NCI-H1436 (cell line): ENCODE measurements at regions not wholly inside any gene's neighbourhood (a gene's known extent, or its start where the extent isn't known, plus 50 kb on each side); places are given as distances from the start of the nearest gene placed in this dataset.

Experiments
- DNase-seq: peaks from one replicate; lab custom pipeline; 2025; lab: John Stamatoyannopoulos, UW

DNA sequence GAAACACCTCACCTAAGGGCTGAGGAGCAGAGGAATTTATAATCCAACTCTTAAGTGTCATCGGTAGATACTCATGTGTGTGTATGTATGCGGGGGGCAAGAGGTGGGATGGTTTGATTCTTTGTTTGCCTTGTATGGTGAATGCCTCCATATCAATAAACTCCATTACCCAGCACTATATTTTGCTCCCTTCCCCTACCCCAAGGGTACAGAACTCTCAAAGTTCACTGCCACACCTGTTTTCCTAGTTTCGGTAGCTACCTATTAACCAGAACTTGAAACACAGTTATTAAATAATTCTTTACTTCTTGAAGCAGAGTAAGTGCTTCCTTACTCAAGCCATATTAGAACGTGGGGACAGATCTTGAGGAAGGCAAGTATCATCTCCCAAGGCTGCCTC is 400.8 kb upstream of the SUCLG2 start:
- no peak for DNase-seq

DNA sequence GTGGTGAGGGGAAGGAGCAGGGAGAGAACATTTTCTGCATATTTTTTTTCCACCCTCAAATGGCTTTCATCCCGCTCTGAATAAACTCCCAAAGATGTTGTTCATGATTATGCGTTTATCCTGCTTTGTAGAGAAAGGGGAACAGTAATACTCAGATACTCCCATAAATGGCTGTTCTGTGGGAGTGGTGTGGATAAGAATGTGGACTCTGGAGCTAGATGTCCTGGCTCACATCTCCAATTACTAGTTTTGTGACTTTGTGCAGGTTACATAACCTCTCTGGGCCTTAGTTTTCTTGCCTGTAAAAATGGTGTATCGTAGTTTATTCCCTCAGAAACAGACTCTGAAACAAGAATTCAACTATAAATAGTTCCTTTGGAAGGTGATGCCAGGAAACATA is 395.4 kb upstream of the SUCLG2 start:
- DNase-seq, result no peak

DNA sequence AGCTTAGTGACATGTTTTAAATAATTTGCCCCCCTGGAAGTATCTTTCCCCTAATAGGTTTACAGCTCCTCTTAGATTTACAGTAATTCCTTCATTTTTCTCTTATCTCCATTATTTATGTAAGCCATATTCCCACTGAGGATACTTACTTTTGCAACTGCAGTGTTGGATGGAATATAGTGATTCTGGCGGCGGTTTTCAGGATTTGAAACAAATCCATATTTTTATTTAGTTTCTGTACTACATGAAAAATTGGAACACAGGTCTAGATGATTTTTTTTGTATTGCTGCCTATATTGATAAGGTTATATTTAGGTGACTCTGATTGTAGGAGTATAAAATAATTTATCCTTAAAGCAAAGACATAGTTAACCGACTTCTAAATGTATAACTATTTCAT is 391.6 kb upstream of the SUCLG2 start:
- DNase-seq, result no peak

DNA sequence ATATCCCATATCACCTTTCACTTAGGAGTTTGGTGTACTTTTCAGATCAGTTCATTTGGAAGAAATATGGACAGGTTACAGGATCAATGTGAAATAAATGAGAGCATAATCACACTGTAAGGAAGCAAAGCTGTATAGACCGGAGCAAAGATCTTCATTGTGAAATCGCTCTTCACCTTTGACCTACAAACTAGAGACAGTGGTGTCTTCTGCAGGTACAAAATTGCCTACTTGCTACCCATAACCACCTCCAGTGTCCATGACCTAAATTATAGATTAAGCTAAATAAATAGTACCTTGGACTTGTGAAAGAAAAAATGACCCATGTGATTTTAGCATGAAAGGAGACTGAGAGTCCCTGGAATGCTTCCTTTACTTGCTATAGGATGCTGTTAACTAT is 379.5 kb upstream of the SUCLG2 start:
- no peak for DNase-seq

DNA sequence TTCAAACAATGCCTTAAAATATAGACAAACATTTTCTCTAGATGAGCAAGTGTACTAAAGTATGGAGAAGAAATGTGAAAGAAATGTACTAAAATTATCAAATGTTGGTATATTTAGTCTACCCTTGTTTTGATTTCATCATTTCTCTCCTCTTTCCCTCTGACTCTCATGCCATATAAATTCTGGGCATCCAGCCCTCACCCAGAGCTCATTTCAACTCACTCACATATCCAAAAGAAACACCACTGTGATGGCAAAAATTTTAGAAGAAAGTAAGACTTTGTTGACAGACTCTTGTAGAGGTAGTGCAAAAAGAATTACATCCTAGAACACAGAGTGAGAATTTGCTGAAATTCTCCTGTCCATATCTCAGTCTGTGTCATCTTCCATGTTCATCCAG is 377.8 kb upstream of the SUCLG2 start:
- no peak for DNase-seq

DNA sequence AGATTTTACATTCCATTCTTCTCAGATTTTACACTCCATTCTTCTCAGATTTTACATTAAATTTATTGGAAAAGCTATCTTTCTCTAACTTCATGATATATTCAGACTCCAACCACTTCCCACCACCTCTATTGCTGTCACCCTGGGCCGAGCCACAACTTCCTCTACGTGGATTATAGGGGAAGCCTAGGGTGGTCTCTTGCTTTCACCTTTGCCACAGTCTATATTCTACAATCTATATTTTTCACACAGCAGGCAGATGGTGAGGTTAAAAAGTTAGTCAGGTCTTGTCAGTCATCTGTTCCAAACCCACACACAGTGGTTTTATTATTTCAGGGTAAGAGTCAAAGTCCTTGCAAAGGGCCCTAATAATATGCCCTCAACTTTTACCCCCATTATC is 370.8 kb upstream of the SUCLG2 start:
- DNase-seq, result no peak

DNA sequence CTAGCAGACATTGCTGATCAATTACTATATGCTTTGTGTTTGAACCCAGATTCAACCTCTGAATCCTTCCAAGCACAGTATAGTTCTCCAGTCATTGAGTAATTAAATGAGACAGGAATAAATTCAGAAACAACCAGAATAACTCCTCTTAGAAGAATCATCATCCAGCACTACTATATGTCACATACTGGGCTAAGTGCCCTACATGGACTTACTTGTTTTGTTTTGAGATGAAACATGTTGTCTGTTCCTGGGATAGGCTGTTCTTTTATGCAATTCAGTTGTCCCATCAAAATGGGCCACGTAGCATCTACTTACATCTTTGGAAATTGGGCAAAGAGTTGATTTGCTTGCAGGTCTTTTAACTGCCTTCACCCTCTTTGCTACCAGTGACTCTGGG is 365.5 kb upstream of the SUCLG2 start:
- no peak for DNase-seq

DNA sequence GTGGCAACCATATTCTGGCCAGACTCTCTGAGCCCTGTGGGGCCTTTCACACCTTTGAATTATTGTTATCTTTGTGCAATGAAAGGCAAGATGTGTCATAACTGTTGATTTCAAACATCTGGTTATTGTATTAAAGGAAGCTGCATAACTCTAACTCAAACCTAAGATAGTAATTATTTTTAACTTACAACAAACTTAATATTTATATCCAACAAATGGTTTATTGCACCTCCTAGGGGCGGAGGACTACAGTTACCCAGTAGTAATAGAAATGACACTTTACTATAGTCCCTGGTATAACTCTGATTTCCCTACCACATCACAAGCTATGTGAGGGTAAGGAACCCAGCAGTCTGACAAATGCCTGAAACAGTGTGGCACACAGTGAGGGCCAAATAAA is 363.9 kb upstream of the SUCLG2 start:
- DNase-seq, result no peak

DNA sequence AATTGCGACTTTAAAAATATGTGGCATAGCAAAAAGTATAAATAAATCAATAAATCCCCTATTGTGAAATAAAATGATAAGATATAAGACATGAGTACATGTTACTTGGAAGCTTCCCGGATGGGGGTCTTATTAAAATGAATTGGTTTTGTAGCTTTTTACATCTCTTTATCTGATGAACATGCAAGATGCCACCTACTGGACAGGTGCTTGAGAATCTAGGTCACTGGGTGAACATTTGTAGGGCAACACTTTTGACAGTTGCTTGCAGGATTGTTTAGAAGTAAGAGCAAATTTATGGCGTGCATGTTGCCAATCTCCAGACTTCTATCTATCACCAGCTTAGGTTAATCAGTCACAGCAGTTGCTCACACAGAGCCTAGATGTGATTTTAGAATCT is 362.7 kb upstream of the SUCLG2 start:
- no peak for DNase-seq

DNA sequence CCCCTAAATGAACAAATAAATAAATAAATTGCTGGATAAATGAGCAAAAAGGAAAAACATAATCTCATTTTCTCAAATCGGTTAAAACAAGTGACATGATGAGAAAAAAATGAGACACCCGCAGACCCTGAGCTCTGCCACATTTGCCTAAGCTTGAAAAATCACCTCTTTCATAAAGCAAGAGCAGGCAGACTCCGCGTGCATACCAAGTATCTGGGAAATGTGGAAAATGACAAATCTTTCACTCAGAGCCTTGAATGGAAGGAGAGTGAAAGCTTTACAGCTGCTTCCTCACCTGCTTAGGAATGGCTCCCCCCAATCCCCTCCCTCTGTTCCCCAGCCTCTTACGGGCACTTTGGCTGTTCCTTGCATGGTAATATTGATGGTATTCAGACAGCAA is 355.5 kb upstream of the SUCLG2 start:
- DNase-seq, result no peak

DNA sequence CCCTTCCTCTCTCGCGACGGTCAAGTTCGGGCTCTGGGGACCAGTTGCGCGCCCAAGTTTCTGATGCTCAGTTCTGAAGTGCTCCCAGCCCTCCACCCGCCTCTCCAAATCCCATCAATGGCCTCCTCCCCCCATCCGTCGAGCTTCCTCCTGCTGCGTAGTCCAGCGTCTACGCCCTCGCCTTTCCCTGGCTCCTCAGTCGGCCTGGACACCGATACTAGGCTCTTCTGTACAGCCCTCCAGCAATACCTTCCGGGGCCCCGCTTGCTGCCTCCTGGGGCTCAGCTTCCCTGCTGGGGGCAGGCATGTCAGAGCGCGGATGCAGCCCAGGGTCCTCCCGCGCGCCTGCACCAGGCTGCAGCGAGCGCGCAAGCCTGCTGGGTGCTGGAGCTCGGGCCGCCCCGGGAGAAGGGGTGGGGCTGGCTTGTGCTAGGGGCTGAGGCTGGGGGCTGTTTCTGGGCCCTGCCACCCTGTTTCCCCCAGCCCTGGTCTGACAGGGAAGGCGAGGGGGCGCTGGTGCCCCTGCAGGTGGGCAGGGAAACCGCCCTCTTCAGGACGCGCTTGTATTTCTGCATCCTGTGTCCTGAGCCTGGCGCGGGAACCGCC is 353.3 kb upstream of the SUCLG2 start:
- DNase-seq, result peak; percentile 32

DNA sequence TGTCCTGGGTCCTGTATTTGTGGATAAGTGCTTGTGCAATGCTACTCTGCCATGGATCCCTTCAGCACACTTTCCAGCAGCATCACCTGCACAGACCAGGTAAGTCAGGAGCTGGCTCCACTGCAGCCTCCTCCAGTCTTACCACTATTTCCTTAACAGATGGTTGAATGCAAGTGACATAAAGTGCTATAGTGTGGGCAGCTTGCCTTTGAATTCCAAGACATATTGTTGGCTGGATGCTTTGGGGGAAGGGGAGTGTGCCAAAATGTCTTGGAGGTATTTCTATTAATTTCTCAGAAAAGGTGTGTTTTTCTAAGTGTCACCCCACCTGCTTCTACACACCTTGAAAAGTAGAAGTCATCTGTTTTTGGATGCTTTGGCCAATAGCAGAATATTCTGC is 352.2 kb upstream of the SUCLG2 start:
- no peak for DNase-seq

DNA sequence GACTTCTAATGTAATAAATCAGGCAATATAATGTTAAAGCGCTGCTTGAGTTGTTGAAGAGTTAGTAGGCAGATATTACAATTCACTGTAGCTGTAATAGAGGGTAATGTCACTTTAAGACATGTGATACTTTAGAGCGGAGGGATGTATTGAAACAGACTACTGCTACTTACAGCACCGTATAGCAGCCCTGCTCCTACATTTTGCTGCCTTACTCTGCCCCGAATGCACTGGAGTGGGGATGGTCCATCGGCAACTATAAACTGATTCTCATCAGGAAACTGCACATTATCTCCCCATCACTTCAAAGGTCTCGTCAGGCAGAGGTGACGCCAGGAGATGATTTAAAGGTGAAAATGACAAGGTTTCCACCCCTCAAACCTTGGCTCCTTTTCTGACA is 349.7 kb upstream of the SUCLG2 start:
- DNase-seq, result no peak

DNA sequence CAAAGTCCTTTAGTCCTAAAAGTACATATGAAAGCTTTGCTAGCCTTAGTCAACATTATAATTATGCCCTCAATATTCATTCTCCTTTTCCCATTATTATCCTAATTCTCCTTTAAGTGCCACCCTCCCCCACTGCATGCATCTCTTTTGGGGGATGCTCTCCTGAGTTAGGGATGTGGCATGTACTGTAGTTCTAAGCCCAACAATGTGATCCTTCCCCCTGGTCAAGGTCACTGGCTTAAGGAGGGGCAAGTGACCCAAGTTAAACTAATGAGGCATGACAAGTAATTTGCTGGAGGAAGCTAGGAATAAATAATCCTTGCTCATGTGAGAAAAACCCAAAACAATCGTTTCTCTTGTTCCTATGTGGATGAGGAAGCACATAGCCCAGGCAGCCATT is 343.9 kb upstream of the SUCLG2 start:
- DNase-seq, result no peak

DNA sequence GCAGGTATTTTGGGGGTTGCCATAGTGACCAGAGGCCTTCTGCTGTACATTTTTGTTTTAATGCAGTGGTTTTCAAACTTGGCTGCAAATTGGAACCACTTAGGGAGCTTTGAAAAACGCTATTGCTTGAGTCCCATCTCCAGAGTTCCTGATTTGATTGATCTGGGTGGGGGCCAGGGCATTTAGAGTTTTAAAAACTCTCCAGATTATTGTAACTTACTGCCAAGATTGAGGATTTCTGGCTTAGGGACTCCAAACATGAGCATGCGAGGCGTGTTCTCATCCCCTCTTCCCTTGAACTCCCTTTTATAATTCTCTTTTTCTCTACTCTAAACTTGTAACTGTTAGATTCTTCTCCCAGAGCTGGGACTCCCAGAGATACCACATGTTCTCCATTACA is 340.8 kb upstream of the SUCLG2 start:
- no peak for DNase-seq

DNA sequence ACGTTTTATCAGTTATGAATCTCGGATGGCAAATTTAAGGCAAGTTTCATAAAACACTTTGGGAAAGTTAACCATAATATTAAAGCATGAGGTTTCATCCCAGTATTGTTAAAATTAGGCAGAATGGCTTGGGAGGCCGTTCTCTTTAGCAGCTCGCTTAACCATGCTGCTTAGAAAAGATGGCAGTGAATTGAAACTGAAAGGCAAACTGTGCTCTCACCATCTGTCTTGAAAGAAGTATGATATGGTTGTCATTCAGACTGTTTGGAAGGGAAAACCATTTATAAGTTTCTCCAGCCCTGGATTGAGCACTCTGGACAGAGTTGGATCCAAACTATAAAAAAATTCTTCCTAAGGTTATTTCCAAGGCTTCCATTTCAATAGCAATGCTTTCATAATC is 332.3 kb upstream of the SUCLG2 start:
- no peak for DNase-seq

DNA sequence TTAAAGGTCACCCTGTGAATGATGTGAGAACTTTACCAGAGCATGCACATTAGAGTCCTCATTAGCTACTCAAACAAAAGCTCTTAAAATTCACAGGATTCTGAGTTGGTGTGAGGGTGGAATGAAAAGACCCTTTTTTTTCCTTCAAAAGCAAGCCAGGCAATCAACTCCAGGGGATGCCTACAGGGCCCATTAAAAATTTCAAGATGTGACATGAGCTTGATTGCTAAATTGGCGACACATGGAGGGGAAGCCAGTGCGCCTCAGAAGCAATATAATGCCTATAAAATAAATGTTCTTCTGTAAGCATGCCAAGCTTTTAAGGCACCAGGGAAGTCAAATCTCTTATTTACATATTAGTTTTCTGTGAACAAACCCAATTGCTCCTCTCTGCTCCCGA is 328.8 kb upstream of the SUCLG2 start:
- no peak for DNase-seq

DNA sequence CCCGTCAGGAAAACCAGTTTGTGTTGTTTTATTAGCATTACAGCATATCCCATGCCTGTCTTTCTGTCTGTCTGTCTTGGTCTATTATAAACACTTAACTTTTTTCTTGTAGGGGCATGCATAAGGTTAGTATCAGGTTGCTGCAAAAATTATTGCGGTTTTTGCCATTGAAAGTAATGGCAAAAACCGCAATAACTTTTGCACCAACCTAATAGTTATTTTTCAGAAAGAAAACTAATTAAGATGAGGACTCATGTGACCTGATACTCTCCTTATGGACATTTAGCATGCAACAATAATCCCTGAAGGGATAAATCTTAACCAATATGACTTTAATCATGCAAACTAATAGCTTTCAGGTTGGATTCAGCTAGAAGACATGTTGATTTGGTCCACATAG is 326.7 kb upstream of the SUCLG2 start:
- DNase-seq, result no peak

DNA sequence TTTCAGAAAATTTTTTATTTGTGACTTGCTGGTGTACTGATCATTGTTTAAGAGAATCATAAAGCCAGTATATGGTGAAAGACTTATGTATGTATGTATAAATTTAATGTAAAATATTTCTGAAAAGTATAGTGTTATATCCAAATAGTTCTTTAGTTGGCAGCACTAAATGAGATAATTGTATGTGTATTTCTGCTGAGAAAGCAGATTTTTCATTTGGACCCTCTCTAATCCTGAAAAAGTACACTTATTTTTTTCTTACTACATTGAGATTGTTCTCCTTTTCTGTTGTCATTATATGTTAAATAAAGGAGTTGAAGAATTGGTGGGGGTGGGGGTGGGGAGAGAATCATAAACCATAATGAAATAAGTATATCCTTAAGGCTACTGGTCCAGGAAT is 324.9 kb upstream of the SUCLG2 start:
- no peak for DNase-seq

DNA sequence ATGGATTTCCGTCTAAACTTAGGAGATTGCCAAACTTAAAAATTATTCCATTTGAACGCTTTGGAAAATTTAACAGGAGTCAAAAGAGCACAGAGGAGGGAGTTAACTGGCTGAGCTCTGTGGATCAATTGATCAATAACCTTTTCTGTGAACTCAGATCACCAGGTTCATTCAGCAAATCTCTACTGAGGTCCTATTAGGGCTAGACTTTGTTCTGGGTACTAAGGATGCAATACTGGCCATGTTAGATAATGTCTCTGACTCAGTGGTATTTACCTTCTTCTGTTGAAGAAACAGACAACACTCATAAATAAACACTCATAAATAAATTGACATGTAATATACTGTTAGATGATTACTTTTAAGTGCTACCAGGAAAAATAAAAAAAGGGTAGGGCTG is 323.4 kb upstream of the SUCLG2 start:
- no peak for DNase-seq

DNA sequence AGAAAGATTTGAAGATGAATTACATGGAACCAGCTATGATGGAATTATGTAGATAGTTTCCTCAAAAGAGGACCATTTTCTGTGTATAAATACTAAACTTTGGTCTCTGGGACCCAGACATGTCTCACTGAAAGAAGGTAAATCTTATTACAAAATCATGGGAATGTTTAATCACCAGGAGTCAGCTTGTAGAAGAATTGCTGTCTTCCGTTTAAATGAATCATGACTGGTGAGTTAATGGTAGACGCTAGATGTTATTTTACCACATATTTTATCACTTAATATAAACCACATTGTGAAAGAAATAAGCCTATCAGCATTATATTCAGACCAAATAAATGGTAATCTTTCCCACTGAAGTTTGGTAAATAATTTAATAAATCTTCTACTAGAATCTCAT is 322.3 kb upstream of the SUCLG2 start:
- DNase-seq, result no peak

DNA sequence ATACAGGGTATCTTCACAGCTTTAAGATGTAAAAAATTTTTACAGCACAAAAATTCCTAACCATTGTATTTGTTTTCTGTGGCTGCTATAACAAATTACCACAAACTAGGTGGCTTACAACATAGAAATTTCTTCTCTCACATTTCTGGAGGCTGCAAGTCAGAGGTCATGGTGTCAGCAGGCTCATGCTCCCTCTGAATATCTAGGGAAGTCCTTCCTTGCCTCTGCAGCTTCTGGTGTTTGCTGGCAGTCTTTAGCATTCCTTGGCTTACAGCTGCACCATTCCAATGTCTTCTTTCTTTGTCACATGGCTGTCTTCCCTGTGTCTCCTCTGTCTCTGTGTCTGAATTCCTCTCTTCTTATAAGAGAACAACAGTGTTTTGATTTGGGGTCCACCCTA is 310.2 kb upstream of the SUCLG2 start:
- no peak for DNase-seq

DNA sequence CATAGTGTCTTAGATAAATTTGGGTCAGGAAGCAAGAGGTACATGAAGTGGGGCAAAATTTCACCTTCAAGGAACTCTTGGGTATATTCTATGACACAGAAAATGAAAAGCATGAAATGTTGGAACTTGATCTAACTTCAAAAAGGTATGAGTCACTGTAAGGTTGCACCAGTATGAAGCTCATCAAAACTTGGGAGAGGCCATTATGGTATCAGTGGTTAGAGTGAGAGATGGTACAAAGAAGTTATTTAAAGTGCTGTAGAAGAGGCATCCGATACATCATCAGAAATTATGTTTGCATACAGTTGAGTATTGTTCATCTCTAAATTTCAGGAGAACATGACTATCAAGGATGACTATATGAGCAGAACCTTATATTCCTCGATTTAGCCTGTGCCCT is 302.9 kb upstream of the SUCLG2 start:
- DNase-seq, result no peak

DNA sequence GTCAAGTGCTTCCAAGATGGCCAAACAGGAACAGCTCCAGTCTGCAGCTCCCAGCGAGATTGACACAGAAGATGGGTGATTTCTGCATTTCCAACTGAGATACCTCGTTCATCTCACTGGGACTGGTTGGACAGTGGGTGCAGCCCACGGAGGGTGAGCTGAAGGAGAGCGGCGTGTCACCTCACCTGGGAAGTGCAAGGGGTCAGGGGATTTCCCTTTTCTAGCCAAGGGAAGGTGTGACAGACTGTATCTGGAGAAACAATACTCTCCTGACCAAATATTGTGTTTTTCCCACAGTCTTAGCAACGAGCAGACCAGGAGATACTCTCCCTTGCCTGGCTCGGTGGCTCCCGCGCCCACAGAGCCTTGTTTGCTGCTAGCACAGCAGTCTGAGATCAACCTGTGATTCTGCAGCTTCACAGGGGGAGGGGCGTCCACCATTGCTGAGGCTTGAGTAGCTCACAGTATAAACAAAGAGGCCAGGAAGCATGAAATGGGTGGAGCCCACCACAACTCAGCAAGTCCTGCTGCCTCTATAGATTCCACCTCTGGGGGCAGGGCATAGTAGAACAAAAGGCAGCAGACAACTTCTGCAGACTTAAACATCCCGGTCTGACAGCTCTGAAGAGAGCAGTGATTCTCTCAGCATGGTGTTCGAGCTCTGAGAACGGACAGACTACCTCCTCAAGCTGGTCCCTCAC is 293.5 kb upstream of the SUCLG2 start:
- peak; percentile 42 for DNase-seq
